Caco-2 (cell line): ENCODE measurements at regions not wholly inside any gene's neighbourhood (a gene's known extent, or its start where the extent isn't known, plus 50 kb on each side); places are given as distances from the start of the nearest gene placed in this dataset.

Experiments
- BruUV-seq: library from RNA; stranded (reverse); fragments of 400-500 nt; replicated peaks from 2 replicates; lab custom pipeline; 2021; lab: Mats Ljungman, UMichigan
- CTCF ChIA-PET: fragments of 300-600 bp; sonication (Branson Sonifier 250); formaldehyde crosslinking; loops from one replicate; lab custom pipeline; 2022; ENCODE audit warnings: antibody characterized with exemption; lab: Charles Lee
- POLR2A ChIA-PET: fragments of 300-600 bp; sonication (Branson Sonifier 250); formaldehyde crosslinking; loops from one replicate; lab custom pipeline; 2022; ENCODE audit warnings: antibody characterized with exemption; lab: Charles Lee
- DNase-seq, 2 experiments: peaks; one replicate each; pipeline versions ENCODE4 v3.0.0 to v3.0.0-alpha.2; 2020 to 2022
- H3K27me3 ChIP-seq: replicated peaks from 2 replicates; pipeline ENCODE4 v1.6.0; 2011; ENCODE audit warnings: low read length; ENCODE audit not compliant: control insufficient read depth, insufficient read depth
- H3K36me3 ChIP-seq: 2 replicates; pipeline ENCODE4 v1.5.1; 2011; ENCODE audit warnings: low read length; ENCODE audit not compliant: control insufficient read depth, insufficient read depth
- H3K4me1 ChIP-seq: fragments of 250-450 bp; sonication (Bioruptor Pico); 2 replicates; pipeline ENCODE4 v1.5.1; 2020; ENCODE audit warnings: mild to moderate bottlenecking
- H3K4me3 ChIP-seq: 2 replicates; pipeline ENCODE4 v1.5.1; 2011; ENCODE audit warnings: low read depth, mild to moderate bottlenecking, control low read depth, low read length
- H3K9me3 ChIP-seq: fragments of 250-450 bp; sonication (Bioruptor Pico); 2 replicates; pipeline ENCODE4 v1.5.1; 2020; ENCODE audit warnings: mild to moderate bottlenecking, moderate library complexity
- H3K27ac Mint-ChIP-seq: one replicate; pipeline ENCODE4 v1.8.0; 2022; ENCODE audit warnings: mixed read lengths; ENCODE audit not compliant: unreplicated experiment
- H3K27me3 Mint-ChIP-seq: one replicate; pipeline ENCODE4 v1.8.0; 2022; ENCODE audit warnings: mixed read lengths; ENCODE audit not compliant: insufficient read depth, unreplicated experiment
- H3K36me3 Mint-ChIP-seq: one replicate; pipeline ENCODE4 v1.8.0; 2022; ENCODE audit warnings: mild to moderate bottlenecking, mixed read lengths; ENCODE audit not compliant: insufficient read depth, unreplicated experiment
- H3K4me1 Mint-ChIP-seq: one replicate; pipeline ENCODE4 v1.8.0; 2022; ENCODE audit warnings: low read depth, mixed read lengths; ENCODE audit not compliant: unreplicated experiment
- H3K4me3 Mint-ChIP-seq: one replicate; pipeline ENCODE4 v1.8.0; 2022; ENCODE audit warnings: mild to moderate bottlenecking, moderate library complexity, mixed read lengths; ENCODE audit not compliant: unreplicated experiment
- H3K9me3 Mint-ChIP-seq: one replicate; pipeline ENCODE4 v1.8.0; 2022; ENCODE audit warnings: mixed read lengths; ENCODE audit not compliant: unreplicated experiment
- CTCF ChIP-seq, 2 experiments: fragments of 200-600 bp in 1 of 2; IDR thresholded peaks; 1 replicate in 1 of 2; 2 replicates in 1 of 2; pipeline versions ENCODE4 v1.5.1 to v1.8.0; 2011 to 2022; ENCODE audit warnings: antibody characterized with exemption in 1 of 2, control low read depth in 1 of 2, inconsistent platforms in 1 of 2, low read depth in 1 of 2, low read length in 1 of 2, mild to moderate bottlenecking in 1 of 2, moderate library complexity in 1 of 2; ENCODE audit not compliant: insufficient read depth in 1 of 2, severe bottlenecking in 1 of 2, unreplicated experiment in 1 of 2
- intact Hi-C: fragments of 100-400 bp; cut with micrococcal nuclease; formaldehyde crosslinking; loops from one replicate; pipeline ENCODE4 v1.10.0; 2022; ENCODE audit not compliant: unreplicated experiment

GRCh38 chr16:51392521-51393187 is 241.6 kb upstream of the SALL1 start:
- intact Hi-C loops, result no loop called here
- no peak overlapping the region for H3K4me3 ChIP-seq
- H3K36me3 ChIP-seq, result no peaks in the 10 kb centered on the region
- Mint-ChIP-seq H3K36me3 (no peaks in the 10 kb centered on the region), H3K4me3 (no peak overlapping the region), H3K27me3 (peaks cover 2% of the 10 kb centered on the region), H3K27ac (no peak overlapping the region), H3K9me3 (no peaks in the 10 kb centered on the region), H3K4me1 (no peaks in the 10 kb centered on the region)
- BruUV-seq, result no TSS peak
- no peaks in the 10 kb centered on the region for H3K27me3 ChIP-seq
- no peak for DNase-seq
- CTCF ChIA-PET, result no interaction called here
- TF ChIP-seq CTCF (IDR thresholded peaks at IDR 0.05; ENCODE audit: insufficient read depth in 1 of 2, low read depth in 1 of 2, low read length in 1 of 2, severe bottlenecking in 1 of 2, unreplicated experiment in 1 of 2), result no peak
- H3K4me1 ChIP-seq, result no peaks in the 10 kb centered on the region
- POLR2A ChIA-PET, result no interaction called here
- no peaks in the 10 kb centered on the region for H3K9me3 ChIP-seq

- Mint-ChIP-seq H3K4me1 (no peaks in the 10 kb centered on the region), H3K9me3 (no peaks in the 10 kb centered on the region), H3K36me3 (no peaks in the 10 kb centered on the region), H3K27ac (no peak overlapping the region), H3K4me3 (no peak overlapping the region), H3K27me3 (peaks cover 2% of the 10 kb centered on the region)
- ChIA-PET CTCF (no interaction called here), POLR2A (no interaction called here)
- intact Hi-C loops, result no loop called here
- H3K4me1 ChIP-seq, result no peaks in the 10 kb centered on the region
- H3K36me3 ChIP-seq, result no peaks in the 10 kb centered on the region
- no peak for TF ChIP-seq CTCF (IDR thresholded peaks at IDR 0.05; ENCODE audit: insufficient read depth in 1 of 2, low read depth in 1 of 2, low read length in 1 of 2, severe bottlenecking in 1 of 2, unreplicated experiment in 1 of 2)
- DNase-seq, result no peak
- BruUV-seq, result no TSS peak
- H3K9me3 ChIP-seq, result no peaks in the 10 kb centered on the region
- no peaks in the 10 kb centered on the region for H3K27me3 ChIP-seq
- no peak overlapping the region for H3K4me3 ChIP-seq
Observed at GRCh38 chr16:51391798-51392511, 240.9 kb upstream of the SALL1 start.

DNA sequence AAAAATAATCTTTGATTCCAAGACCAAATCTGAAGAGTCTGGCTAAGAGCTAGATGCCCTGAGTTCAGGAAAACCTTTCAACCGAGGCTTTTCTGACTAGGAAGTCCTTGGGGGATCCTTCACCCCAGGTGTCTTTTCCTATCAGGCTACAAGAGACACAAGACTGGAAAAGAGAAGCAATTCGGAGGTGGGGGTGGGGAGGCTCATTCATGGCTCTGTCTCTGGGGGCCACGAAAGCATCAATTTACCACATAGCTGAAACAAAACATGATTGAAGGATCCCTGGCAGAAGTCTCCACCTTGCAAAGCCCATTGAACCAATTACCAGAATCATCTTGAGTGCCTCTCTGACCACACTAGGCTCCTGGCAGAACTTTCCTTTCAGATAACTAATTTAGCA is 239.8 kb upstream of the SALL1 start:
- BruUV-seq, result no TSS peak
- peaks cover 2% of the 10 kb centered on the region for H3K27me3 Mint-ChIP-seq
- Histone ChIP-seq H3K4me3 (no peak overlapping the region), H3K9me3 (no peaks in the 10 kb centered on the region), H3K27me3 (no peaks in the 10 kb centered on the region), H3K36me3 (no peaks in the 10 kb centered on the region), H3K4me1 (no peaks in the 10 kb centered on the region)
- no peaks in the 10 kb centered on the region for H3K36me3 Mint-ChIP-seq
- intact Hi-C loops, result no loop called here
- no peak overlapping the region for H3K27ac Mint-ChIP-seq
- H3K9me3 Mint-ChIP-seq, result no peaks in the 10 kb centered on the region
- DNase-seq, result no peak
- ChIA-PET CTCF (no interaction called here), POLR2A (no interaction called here)
- no peak for TF ChIP-seq CTCF (IDR thresholded peaks at IDR 0.05; ENCODE audit: insufficient read depth in 1 of 2, low read depth in 1 of 2, low read length in 1 of 2, severe bottlenecking in 1 of 2, unreplicated experiment in 1 of 2)
- no peaks in the 10 kb centered on the region for H3K4me1 Mint-ChIP-seq
- H3K4me3 Mint-ChIP-seq, result no peak overlapping the region
